ENCODE measurements at regions not wholly inside any gene's neighbourhood (a gene's known extent, or its start where the extent isn't known, plus 50 kb on each side); places are given as distances from the start of the nearest gene placed in this dataset.
A peak's percentile ranks its signal among the peaks of the same experiment; 100 is the strongest.
"Not testable (repeated sequence)": the region's sequence is repeated elsewhere in the genome, so short reads cannot be mapped to it uniquely, and the experiment has no call there.

DNA sequence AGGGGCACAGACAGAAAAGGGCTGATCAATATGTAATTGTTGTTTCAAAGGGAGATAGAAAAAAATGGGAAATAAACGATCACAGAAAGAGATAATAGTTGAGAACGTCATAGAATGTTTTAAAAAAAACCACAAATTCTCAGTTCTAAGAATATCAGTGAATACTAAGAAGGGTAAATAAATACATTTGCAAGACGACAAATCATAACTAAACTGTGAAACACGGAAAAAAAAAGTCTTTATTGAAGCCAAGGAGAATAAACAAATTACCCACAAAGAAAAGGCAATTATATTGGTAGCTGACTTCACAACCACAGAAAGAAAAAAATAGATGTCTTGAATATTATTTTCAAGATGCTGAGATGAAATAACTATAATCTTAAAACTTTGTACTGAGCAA is 305.2 kb upstream of the STEAP1 start:
- H3K27me3 Mint-ChIP-seq (ENCODE audit: insufficient read depth) = no peaks in the 10 kb centered on the region
- TF ChIP-seq, protein P1, sequence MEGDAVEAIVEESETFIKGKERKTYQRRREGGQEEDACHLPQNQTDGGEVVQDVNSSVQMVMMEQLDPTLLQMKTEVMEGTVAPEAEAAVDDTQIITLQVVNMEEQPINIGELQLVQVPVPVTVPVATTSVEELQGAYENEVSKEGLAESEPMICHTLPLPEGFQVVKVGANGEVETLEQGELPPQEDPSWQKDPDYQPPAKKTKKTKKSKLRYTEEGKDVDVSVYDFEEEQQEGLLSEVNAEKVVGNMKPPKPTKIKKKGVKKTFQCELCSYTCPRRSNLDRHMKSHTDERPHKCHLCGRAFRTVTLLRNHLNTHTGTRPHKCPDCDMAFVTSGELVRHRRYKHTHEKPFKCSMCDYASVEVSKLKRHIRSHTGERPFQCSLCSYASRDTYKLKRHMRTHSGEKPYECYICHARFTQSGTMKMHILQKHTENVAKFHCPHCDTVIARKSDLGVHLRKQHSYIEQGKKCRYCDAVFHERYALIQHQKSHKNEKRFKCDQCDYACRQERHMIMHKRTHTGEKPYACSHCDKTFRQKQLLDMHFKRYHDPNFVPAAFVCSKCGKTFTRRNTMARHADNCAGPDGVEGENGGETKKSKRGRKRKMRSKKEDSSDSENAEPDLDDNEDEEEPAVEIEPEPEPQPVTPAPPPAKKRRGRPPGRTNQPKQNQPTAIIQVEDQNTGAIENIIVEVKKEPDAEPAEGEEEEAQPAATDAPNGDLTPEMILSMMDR (conservative IDR thresholded peaks at IDR 0.05) = no peak
- Histone ChIP-seq H3K27ac (ENCODE audit: low read depth, low read length) (no peak overlapping the region), H3K9ac (ENCODE audit: extremely low read depth, low read length, poor library complexity, severe bottlenecking) (no peak overlapping the region), H3K9me3 (ENCODE audit: control insufficient read depth, low read length) (peaks cover 6% of the 10 kb centered on the region), H3K4me3 (ENCODE audit: low read length) (no peak overlapping the region), H3K27me3 (ENCODE audit: control insufficient read depth, insufficient read depth, low read length, poor library complexity, severe bottlenecking) (no peaks in the 10 kb centered on the region), H3K4me1 (ENCODE audit: control insufficient read depth, insufficient read depth, low read length) (no peaks in the 10 kb centered on the region), H3K36me3 (ENCODE audit: control insufficient read depth, insufficient read depth, low read length) (no peaks in the 10 kb centered on the region)
- no peak overlapping the region for H3K27ac Mint-ChIP-seq
- 86% methylated on average over 4 of the region's 4 CpGs; no CpG with 5 or more reads in 1 of the 2 experiments for WGBS, 2 experiments (ENCODE audit: insufficient coverage in 1 of 2, insufficient read length in 1 of 2)
- DNase-seq = no peak
- no peaks in the 10 kb centered on the region for H3K36me3 Mint-ChIP-seq (ENCODE audit: low read depth)
- H3K9me3 Mint-ChIP-seq = no peaks in the 10 kb centered on the region
- H3K4me3 Mint-ChIP-seq = no peak overlapping the region
- peaks cover 3% of the 10 kb centered on the region for H3K4me1 Mint-ChIP-seq

- H3K4me3 Mint-ChIP-seq; H3K27me3 ChIP-seq (ENCODE audit: control insufficient read depth, insufficient read depth, low read length, poor library complexity, severe bottlenecking); H3K4me1 ChIP-seq (ENCODE audit: control insufficient read depth, insufficient read depth, low read length); DNase-seq; H3K36me3 ChIP-seq (ENCODE audit: control insufficient read depth, insufficient read depth, low read length); H3K4me3 ChIP-seq (ENCODE audit: low read length); H3K36me3 Mint-ChIP-seq (ENCODE audit: low read depth); H3K27ac Mint-ChIP-seq; H3K4me1 Mint-ChIP-seq; H3K27ac ChIP-seq (ENCODE audit: low read depth, low read length); H3K27me3 Mint-ChIP-seq (ENCODE audit: insufficient read depth); H3K9ac ChIP-seq (ENCODE audit: extremely low read depth, low read length, poor library complexity, severe bottlenecking): not testable (repeated sequence)
- peaks cover 38% of the 10 kb centered on the region for H3K9me3 ChIP-seq (ENCODE audit: control insufficient read depth, low read length)
- peaks cover 33% of the 10 kb centered on the region for H3K9me3 Mint-ChIP-seq
These were observed 297.2 kb upstream of the STEAP1 start for GRCh38 chr7:89857053-89857452.

DNA sequence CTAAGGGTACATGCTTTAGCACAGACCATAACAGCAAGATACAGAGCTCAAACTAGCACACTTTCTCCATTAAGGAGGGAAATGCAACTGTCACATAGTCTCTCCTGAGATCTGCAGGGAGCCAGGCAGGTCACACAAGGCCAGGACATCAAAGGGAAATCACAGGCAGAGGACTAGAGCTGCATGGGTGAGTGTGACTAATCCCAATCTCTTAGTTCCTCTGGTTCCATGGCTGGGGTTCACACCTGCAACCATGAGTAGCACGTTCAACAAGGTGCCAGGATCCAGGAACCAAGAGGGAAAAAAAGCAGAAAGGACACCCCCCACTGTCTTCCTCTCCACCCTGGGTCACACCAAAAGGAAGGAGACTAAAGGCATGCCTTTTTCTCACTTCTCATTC is 296.5 kb upstream of the STEAP1 start:
- H3K9me3 ChIP-seq (ENCODE audit: control insufficient read depth, low read length) = peaks cover 45% of the 10 kb centered on the region
- H3K27me3 ChIP-seq (ENCODE audit: control insufficient read depth, insufficient read depth, low read length, poor library complexity, severe bottlenecking) = no peaks in the 10 kb centered on the region
- TF ChIP-seq, protein P1 (conservative IDR thresholded peaks at IDR 0.05) = no peak
- DNase-seq = no peak
- Mint-ChIP-seq H3K4me3 (no peak overlapping the region), H3K27ac (no peak overlapping the region), H3K9me3 (peaks cover 35% of the 10 kb centered on the region), H3K36me3 (ENCODE audit: low read depth) (no peaks in the 10 kb centered on the region), H3K4me1 (no peaks in the 10 kb centered on the region), H3K27me3 (ENCODE audit: insufficient read depth) (no peaks in the 10 kb centered on the region)
- no peak overlapping the region for H3K27ac ChIP-seq (ENCODE audit: low read depth, low read length)
- no peak overlapping the region for H3K9ac ChIP-seq (ENCODE audit: extremely low read depth, low read length, poor library complexity, severe bottlenecking)
- WGBS, 2 experiments (ENCODE audit: insufficient coverage in 1 of 2, insufficient read length in 1 of 2) = 58% methylated on average over 1 of the region's 1 CpG; no CpG with 5 or more reads in 1 of the 2 experiments
- no peaks in the 10 kb centered on the region for H3K36me3 ChIP-seq (ENCODE audit: control insufficient read depth, insufficient read depth, low read length)
- H3K4me1 ChIP-seq (ENCODE audit: control insufficient read depth, insufficient read depth, low read length) = no peaks in the 10 kb centered on the region
- H3K4me3 ChIP-seq (ENCODE audit: low read length) = no peak overlapping the region

- TF ChIP-seq, protein P1 (conservative IDR thresholded peaks at IDR 0.05) = no peak
- H3K36me3 ChIP-seq (ENCODE audit: control insufficient read depth, insufficient read depth, low read length) = no peaks in the 10 kb centered on the region
- Mint-ChIP-seq H3K27me3 (ENCODE audit: insufficient read depth) (no peaks in the 10 kb centered on the region), H3K9me3 (no peaks in the 10 kb centered on the region), H3K4me1 (no peaks in the 10 kb centered on the region), H3K4me3 (no peak overlapping the region), H3K27ac (no peak overlapping the region), H3K36me3 (ENCODE audit: low read depth) (no peaks in the 10 kb centered on the region)
- no peak overlapping the region for H3K9ac ChIP-seq (ENCODE audit: extremely low read depth, low read length, poor library complexity, severe bottlenecking)
- 83 to 100% methylated on average over 2 to 3 of the region's 3 CpGs for WGBS, 2 experiments (ENCODE audit: insufficient coverage in 1 of 2, insufficient read length in 1 of 2)
- no peaks in the 10 kb centered on the region for H3K27me3 ChIP-seq (ENCODE audit: control insufficient read depth, insufficient read depth, low read length, poor library complexity, severe bottlenecking)
- no peak overlapping the region for H3K4me3 ChIP-seq (ENCODE audit: low read length)
- peaks cover 6% of the 10 kb centered on the region for H3K9me3 ChIP-seq (ENCODE audit: control insufficient read depth, low read length)
- no peaks in the 10 kb centered on the region for H3K4me1 ChIP-seq (ENCODE audit: control insufficient read depth, insufficient read depth, low read length)
- DNase-seq = peak; percentile 37
- H3K27ac ChIP-seq (ENCODE audit: low read depth, low read length) = no peak overlapping the region
These were observed 266.8 kb upstream of the STEAP1 start for GRCh38 chr7:89887489-89887888.
